Lower lobe of right lung (tissue), 2 donors: ENCODE measurements at regions not wholly inside any gene's neighbourhood (a gene's known extent, or its start where the extent isn't known, plus 50 kb on each side); places are given as distances from the start of the nearest gene placed in this dataset.

Source experiments
- ATAC-seq, 2 donors: fragments of 200-7000 bp; cut with Tn5 transposase; one replicate each; pipeline ENCODE4 v1.9.1; 2020 to 2022; ENCODE audit warnings: mild to moderate bottlenecking in 2 of 2, moderate library complexity in 2 of 2
- DNase-seq: peaks from one replicate; pipeline ENCODE4 v3.0.0-alpha.2; 2020
- H3K27ac ChIP-seq: fragments of 200-600 bp; one replicate; pipeline ENCODE4 v1.8.0; 2022
- H3K27me3 ChIP-seq: fragments of 200-600 bp; one replicate; pipeline ENCODE4 v1.8.0; 2022; ENCODE audit warnings: low read depth
- H3K36me3 ChIP-seq: fragments of 200-600 bp; one replicate; pipeline ENCODE4 v1.8.0; 2022; ENCODE audit warnings: mild to moderate bottlenecking
- H3K4me1 ChIP-seq: fragments of 200-600 bp; one replicate; pipeline ENCODE4 v1.8.0; 2022
- H3K4me3 ChIP-seq: fragments of 200-600 bp; one replicate; pipeline ENCODE4 v1.8.0; 2022; ENCODE audit warnings: mild to moderate bottlenecking
- H3K9me3 ChIP-seq: fragments of 200-600 bp; one replicate; pipeline ENCODE4 v1.8.0; 2022
- intact Hi-C: fragments of 100-400 bp; cut with DNase I; formaldehyde crosslinking; loops from one replicate; pipeline ENCODE4 v1.11.0; 2022
- TF ChIP-seq, protein P1 (sequence below): fragments of 200-600 bp; IDR thresholded peaks from one replicate; pipeline ENCODE4 v1.8.0; 2022; ENCODE audit warnings: antibody characterized with exemption, mild to moderate bottlenecking
- donor health status: DM: no; HTN: yes; CAD: no; lungs with severe emphysema.

DNA sequence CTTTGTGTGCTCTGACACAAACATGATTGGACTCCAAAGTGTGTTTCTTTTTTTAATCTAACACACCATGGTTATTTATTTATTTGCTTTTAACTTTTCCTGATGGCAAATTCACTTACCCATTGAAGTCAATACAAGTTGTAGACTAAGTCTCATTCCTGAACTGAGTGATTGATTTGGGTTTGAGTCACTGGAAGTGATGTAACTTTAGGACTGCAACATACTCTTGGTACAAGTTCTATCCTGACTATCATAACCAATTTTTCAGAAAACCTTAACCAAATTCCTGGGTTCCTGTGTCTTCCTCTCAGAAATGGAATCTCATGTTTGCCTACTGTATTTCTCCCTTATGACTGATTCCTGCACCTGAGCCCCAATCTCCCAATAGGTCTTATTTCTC, 590.0 kb upstream of the ROBO1 start:
- intact Hi-C loops: no loop called here
- H3K4me3 ChIP-seq: no peak overlapping the region
- ATAC-seq (no peak), DNase-seq (no peak)
- H3K27me3 ChIP-seq: no peaks in the 10 kb centered on the region
- no peaks in the 10 kb centered on the region for H3K4me1 ChIP-seq
- no peaks in the 10 kb centered on the region for H3K9me3 ChIP-seq
- H3K27ac ChIP-seq: no peak overlapping the region
- TF ChIP-seq, protein P1, sequence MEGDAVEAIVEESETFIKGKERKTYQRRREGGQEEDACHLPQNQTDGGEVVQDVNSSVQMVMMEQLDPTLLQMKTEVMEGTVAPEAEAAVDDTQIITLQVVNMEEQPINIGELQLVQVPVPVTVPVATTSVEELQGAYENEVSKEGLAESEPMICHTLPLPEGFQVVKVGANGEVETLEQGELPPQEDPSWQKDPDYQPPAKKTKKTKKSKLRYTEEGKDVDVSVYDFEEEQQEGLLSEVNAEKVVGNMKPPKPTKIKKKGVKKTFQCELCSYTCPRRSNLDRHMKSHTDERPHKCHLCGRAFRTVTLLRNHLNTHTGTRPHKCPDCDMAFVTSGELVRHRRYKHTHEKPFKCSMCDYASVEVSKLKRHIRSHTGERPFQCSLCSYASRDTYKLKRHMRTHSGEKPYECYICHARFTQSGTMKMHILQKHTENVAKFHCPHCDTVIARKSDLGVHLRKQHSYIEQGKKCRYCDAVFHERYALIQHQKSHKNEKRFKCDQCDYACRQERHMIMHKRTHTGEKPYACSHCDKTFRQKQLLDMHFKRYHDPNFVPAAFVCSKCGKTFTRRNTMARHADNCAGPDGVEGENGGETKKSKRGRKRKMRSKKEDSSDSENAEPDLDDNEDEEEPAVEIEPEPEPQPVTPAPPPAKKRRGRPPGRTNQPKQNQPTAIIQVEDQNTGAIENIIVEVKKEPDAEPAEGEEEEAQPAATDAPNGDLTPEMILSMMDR: no peak
- no peaks in the 10 kb centered on the region for H3K36me3 ChIP-seq

DNA sequence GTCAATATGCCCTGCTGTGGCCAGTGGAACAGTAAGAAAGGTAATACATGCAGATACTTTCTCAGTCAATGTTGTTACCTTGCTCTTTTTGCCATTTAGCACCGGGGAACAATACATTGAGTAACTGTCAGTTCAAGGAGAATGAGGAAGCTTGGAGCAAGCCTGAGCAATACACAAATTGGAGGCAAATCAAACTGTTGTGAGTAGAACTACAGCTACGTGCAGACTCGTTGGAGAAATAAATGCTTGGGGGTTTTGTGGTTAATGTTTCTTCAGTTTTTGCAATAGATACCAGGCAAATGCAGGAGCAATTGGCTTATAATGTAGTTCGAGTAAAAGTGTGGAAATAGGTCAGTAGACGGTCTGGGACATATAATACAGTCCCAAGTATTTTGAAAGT, 587.3 kb upstream of the ROBO1 start:
- TF ChIP-seq, protein P1: no peak
- ATAC-seq: no peak
- H3K9me3 ChIP-seq: no peaks in the 10 kb centered on the region
- intact Hi-C loops: no loop called here
- no peaks in the 10 kb centered on the region for H3K36me3 ChIP-seq
- no peak overlapping the region for H3K4me3 ChIP-seq
- no peaks in the 10 kb centered on the region for H3K27me3 ChIP-seq
- DNase-seq: no peak
- no peak overlapping the region for H3K27ac ChIP-seq
- H3K4me1 ChIP-seq: no peaks in the 10 kb centered on the region

DNA sequence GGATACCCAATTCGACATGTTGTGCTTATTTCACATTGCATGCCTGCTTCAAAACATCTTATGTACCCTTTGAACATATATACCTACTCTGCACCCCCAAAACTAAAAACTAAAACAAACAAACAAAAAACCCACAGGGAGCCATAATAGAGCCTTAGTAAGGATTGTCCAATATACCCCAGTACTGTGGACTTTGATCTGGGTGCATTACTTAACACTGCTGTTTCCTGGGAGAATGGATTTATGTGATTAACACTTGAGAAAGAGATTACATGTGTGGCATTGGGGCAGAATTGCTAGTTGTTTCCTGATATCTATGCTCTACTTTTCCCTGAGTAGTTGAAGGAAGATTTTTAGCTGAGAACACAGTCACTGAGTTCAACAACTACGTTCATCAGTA, 583.4 kb upstream of the ROBO1 start:
- DNase-seq (no peak), ATAC-seq (no peak)
- H3K4me3 ChIP-seq: no peak overlapping the region
- TF ChIP-seq, protein P1: no peak
- H3K36me3 ChIP-seq: no peaks in the 10 kb centered on the region
- intact Hi-C loops: no loop called here
- no peaks in the 10 kb centered on the region for H3K9me3 ChIP-seq
- H3K27me3 ChIP-seq: no peaks in the 10 kb centered on the region
- H3K27ac ChIP-seq: no peak overlapping the region
- H3K4me1 ChIP-seq: no peaks in the 10 kb centered on the region

DNA sequence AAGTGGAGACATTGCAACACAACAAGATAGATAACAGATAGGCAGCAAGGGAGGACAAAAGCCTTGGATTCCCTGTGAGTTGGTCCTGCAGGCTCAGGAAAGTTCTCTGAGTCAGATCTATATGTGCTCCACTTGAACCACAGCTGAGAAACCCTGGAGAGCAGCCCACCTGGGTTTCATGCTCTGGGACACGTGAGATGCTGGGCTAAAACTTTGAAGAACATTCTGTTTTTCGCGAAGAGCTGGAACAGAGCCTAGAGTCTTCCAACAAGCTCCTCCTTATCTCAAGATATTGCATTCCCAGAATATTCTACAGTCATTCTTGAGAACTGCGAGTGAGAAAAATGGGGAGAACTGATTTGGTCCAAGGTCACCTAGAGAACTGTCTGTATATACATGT, 583.0 kb upstream of the ROBO1 start:
- Histone ChIP-seq H3K9me3 (no peaks in the 10 kb centered on the region), H3K27ac (no peak overlapping the region), H3K27me3 (no peaks in the 10 kb centered on the region), H3K4me3 (no peak overlapping the region), H3K4me1 (no peaks in the 10 kb centered on the region), H3K36me3 (no peaks in the 10 kb centered on the region)
- no peak for ATAC-seq
- TF ChIP-seq, protein P1: no peak
- no peak for DNase-seq
- intact Hi-C loops: no loop called here

DNA sequence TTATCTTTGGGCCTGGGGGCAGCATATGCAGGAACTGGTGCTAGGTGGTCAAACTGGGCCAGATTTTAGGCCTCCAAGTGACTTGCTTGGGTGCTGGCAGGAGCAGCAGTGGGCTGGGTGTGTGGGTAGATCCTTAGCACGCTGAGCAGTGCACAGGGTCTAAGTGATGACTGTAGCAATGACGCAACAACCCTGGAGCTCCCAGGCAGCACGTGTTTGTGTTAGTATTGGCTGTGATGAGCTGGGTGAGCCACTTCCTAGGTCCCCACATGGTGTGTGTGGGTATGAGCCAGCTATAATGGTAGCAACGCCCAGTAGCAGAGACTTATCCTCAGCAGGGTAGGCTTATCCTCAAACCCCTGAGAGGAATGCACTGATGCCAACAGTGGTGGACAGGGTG, 570.6 kb upstream of the ROBO1 start:
- H3K4me3 ChIP-seq: no peak overlapping the region
- H3K27me3 ChIP-seq: no peaks in the 10 kb centered on the region
- H3K36me3 ChIP-seq: no peaks in the 10 kb centered on the region
- TF ChIP-seq, protein P1: no peak
- H3K9me3 ChIP-seq: no peaks in the 10 kb centered on the region
- DNase-seq (no peak), ATAC-seq (peak in 1 of 2 donors; percentile 27)
- intact Hi-C loops: no loop called here
- no peak overlapping the region for H3K27ac ChIP-seq
- H3K4me1 ChIP-seq: no peaks in the 10 kb centered on the region

DNA sequence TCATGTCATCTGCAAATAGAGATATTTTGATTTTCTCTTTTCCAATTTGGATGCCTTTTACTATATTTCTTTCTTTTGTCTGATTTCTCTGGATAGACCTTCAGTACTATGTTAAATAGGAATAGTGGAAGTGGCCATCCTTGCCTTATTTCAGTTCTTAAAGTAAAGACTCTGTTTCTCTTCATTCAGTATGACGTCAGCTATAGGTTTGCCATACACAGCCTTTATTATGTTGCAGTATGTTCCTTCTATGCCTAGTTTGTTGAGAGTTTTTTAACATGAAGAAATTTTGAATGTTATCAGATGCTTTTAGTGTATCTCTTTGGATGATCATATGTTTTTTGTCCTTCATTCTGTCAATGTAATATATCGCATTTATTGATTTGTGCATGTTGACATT, 566.7 kb upstream of the ROBO1 start:
- H3K4me3 ChIP-seq: no peak overlapping the region
- no peaks in the 10 kb centered on the region for H3K27me3 ChIP-seq
- no peaks in the 10 kb centered on the region for H3K9me3 ChIP-seq
- ATAC-seq: no peak
- no peak overlapping the region for H3K27ac ChIP-seq
- H3K36me3 ChIP-seq: no peaks in the 10 kb centered on the region
- H3K4me1 ChIP-seq: no peaks in the 10 kb centered on the region
- TF ChIP-seq, protein P1: no peak
- no peak for DNase-seq
- intact Hi-C loops: no loop called here
